ENCODE measurements at regions not wholly inside any gene's neighbourhood (a gene's known extent, or its start where the extent isn't known, plus 50 kb on each side); places are given as distances from the start of the nearest gene placed in this dataset.

DNA sequence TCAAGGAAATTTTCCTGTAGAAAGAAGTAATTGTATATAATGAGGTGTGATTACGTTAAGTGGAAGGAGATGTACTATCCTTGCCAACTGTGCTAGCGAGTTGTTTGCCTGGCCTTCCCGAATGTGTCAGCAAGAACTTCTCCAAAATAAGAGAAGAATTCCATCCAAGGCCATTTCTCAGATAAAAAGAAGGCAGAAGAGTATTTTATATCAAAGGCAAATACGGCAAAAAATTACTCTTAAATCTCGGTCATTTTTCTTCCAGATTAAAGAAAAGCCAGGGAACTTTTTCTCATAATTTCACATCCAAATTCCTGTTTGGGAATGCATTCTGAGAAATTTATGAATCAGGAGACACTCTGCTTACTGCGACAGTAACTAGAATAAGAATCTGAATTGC is 290.6 kb downstream of the CBLN4 start:
- no peak for DNase-seq (ENCODE audit: low read depth)
- H3K4me3 ChIP-seq (ENCODE audit: low read length), result no peak overlapping the region
- TF ChIP-seq, protein P1, sequence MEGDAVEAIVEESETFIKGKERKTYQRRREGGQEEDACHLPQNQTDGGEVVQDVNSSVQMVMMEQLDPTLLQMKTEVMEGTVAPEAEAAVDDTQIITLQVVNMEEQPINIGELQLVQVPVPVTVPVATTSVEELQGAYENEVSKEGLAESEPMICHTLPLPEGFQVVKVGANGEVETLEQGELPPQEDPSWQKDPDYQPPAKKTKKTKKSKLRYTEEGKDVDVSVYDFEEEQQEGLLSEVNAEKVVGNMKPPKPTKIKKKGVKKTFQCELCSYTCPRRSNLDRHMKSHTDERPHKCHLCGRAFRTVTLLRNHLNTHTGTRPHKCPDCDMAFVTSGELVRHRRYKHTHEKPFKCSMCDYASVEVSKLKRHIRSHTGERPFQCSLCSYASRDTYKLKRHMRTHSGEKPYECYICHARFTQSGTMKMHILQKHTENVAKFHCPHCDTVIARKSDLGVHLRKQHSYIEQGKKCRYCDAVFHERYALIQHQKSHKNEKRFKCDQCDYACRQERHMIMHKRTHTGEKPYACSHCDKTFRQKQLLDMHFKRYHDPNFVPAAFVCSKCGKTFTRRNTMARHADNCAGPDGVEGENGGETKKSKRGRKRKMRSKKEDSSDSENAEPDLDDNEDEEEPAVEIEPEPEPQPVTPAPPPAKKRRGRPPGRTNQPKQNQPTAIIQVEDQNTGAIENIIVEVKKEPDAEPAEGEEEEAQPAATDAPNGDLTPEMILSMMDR (IDR thresholded peaks at IDR 0.05; ENCODE audit: insufficient read depth, low read depth, low read length, missing control alignments), result no peak

DNA sequence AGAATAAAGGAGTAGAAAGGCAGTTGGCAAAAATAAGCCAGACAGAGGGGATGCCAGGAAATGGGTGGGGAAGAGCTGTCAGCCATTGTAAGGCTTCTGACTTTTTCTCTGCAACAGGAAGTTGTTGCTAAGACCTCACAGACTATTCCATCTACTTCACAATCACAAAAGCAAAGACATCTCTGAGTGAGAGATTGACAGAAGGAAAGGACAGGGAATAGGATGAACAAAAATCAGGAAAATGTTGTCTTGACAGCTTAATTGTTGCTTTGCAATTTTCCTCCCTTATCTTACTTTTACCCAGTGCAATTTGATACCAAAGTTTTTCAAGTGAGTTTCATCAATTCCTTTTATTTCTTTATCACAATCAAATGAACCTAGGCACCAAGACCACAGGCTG is 291.2 kb downstream of the CBLN4 start:
- DNase-seq (ENCODE audit: low read depth), result no peak
- TF ChIP-seq, protein P1 (IDR thresholded peaks at IDR 0.05; ENCODE audit: insufficient read depth, low read depth, low read length, missing control alignments), result no peak
- no peak overlapping the region for H3K4me3 ChIP-seq (ENCODE audit: low read length)

DNA sequence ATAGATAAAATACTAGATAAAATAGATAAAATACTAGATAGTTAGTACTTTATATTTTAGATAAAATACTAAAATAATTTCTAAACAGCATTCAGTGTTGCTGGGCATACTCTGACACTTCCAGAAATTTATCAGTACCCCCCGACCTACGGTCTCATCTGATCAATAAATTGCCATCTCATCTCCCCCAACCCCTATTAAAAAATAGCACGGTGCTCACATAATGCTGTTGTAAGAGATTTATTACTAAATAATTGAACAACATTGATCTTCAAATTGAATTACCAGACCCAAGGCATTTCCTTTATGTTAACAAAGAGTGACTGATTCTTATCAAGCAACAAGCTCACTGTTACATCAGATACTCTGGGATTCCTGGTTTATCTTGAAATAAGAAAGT is 300.9 kb downstream of the CBLN4 start:
- H3K4me3 ChIP-seq (ENCODE audit: low read length), result no peak overlapping the region
- TF ChIP-seq, protein P1 (IDR thresholded peaks at IDR 0.05; ENCODE audit: insufficient read depth, low read depth, low read length, missing control alignments), result no peak
- DNase-seq (ENCODE audit: low read depth), result no peak

DNA sequence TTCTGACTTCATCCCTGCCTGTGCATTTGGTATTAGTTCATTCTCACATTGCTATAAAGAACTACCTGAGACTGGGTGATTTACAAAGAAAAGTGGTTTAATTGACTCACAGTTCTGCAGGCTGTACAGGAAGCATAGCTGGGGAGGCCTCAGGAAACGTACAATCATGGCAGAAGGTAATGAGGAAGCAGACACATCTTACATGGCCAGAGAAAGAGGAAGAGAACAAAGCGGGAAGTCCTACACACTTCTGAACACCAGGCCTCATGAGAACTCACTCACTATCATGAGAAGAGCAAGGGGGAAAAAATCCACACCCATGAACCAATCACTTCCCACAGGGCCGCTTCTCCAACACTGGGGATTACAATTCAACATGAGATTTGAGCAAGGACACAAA is 303.9 kb downstream of the CBLN4 start:
- DNase-seq (ENCODE audit: low read depth), result no peak
- TF ChIP-seq, protein P1 (IDR thresholded peaks at IDR 0.05; ENCODE audit: insufficient read depth, low read depth, low read length, missing control alignments), result no peak
- H3K4me3 ChIP-seq (ENCODE audit: low read length), result no peak overlapping the region

DNA sequence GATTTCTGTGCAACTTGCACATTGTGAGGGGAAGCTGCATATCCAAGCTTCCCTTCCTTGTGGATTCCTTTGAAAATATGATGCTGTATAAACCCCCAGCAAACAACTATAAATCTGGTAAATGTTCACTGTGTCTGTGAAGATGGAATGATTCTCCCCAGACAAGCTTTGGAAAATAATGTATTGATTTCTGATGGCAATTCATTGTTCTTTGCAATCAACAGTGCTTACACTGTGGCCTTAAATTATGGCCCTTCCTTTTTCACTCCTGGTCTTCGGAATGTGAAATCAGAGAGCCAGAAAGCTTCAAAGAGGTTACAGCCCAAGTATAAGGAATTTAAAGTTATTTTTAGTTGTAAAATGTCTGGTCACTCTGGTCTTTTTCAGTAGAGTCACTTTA is 308.8 kb downstream of the CBLN4 start:
- TF ChIP-seq, protein P1 (IDR thresholded peaks at IDR 0.05; ENCODE audit: insufficient read depth, low read depth, low read length, missing control alignments), result no peak
- H3K4me3 ChIP-seq (ENCODE audit: low read length), result no peak overlapping the region
- no peak for DNase-seq (ENCODE audit: low read depth)

DNA sequence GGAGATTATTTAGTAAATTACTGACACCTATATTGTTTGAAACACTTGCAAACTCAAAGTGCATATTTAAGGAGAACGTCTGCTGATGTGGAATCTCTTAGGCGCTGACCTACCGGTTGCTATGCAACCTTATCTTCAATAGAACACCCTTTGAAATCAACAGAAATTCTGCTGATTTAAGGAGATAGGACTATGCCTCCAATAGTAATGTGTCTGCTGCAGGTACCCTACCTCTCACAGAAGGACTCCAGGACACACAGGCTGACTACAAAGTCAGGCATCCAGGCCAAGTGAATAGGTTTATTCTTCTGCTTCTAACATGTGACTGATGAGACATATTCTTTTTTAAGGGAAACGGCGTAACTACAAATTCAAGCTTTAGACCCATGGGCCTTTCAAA is 311.7 kb downstream of the CBLN4 start:
- no peak overlapping the region for H3K4me3 ChIP-seq (ENCODE audit: low read length)
- no peak for DNase-seq (ENCODE audit: low read depth)
- TF ChIP-seq, protein P1 (IDR thresholded peaks at IDR 0.05; ENCODE audit: insufficient read depth, low read depth, low read length, missing control alignments), result no peak

DNA sequence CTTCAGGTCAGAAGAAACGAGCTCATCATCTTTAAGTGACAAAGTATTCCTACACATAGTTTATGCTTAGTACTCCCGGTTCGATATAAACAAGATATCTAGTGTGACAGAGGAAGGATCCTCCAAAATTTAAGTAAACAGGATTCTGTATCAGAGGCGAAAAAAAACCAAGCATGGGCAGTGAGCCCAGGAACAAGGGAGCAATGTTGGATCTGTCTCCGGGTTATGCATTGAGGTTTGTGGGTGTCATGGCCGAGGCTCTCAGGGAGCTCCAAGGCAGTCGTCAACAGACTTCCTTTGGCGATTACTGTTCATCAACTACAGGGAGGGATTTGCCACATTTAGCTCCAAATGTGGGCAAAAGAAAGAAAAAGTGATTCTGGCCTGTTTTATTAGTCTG is 319.5 kb downstream of the CBLN4 start:
- TF ChIP-seq, protein P1 (IDR thresholded peaks at IDR 0.05; ENCODE audit: insufficient read depth, low read depth, low read length, missing control alignments), result no peak
- no peak for DNase-seq (ENCODE audit: low read depth)

More for the DNA sequence above, 319.5 kb downstream of the CBLN4 start:
- no peak overlapping the region for H3K4me3 ChIP-seq (ENCODE audit: low read length)
